GM21447 (cell line): ENCODE measurements at regions not wholly inside any gene's neighbourhood (a gene's known extent, or its start where the extent isn't known, plus 50 kb on each side); places are given as distances from the start of the nearest gene placed in this dataset.

ENCODE experiments used
- ATAC-seq: cut with Tn5 transposase; IDR thresholded peaks from one replicate; pipeline ENCODE4 v1.9.1; 2021; ENCODE audit not compliant: unreplicated experiment

DNA sequence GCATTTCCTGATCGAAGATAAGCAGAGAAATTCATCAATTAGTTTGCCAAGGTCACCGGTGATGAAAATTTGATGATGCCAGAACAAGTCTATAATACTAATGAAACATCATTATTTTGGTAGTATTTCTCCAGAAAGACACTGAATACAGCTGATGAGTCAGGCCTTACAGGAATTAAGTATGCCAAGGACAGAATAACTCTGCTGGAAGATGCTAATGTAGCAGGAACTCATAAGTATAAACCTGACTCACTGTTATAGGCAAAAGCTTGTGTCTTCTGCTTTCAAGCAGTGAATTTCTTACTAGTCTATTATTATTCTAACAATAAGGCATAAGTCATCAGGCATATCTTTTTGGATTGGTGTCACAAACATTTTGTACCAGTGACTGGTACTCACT is 1825.1 kb upstream of the IGFBP7 start:
- no peak for ATAC-seq

DNA sequence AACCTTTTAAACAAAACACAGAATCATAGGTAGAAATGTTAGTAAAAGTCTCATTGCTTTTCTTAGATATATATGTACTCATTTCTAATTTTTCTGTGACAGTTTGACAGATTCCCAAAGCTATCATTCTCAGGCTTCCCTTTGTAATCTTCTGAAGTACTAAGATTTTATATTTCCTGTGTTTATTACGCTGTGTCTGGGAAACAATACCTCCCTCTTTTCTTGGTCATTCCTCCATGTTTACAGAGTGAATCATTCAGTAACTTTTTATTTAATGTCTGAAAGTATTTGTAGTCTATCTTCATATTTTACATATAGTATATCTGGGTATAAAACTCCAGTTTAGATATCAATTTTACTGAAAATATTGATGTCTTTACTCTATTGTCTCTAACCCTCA is 1826.3 kb upstream of the IGFBP7 start:
- ATAC-seq, result no peak

DNA sequence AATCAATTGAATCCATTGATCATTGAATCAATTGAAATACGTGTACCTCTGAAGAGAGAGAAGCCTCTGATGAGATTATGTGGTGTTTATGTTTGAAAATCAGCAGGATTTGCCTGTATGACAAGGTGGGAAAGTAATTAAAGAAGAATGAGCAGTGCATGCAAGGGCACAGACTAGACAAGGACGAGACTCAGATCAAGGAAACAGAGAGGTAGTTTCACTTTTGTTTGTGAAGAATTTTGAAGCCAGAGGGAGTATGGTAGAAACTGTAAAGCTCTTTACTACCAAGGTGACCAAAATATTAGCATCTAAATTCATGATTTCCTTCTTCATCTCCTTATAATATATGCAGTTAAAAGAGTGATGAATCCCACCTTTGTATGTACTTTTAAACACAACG is 1830.0 kb upstream of the IGFBP7 start:
- ATAC-seq, result no peak

DNA sequence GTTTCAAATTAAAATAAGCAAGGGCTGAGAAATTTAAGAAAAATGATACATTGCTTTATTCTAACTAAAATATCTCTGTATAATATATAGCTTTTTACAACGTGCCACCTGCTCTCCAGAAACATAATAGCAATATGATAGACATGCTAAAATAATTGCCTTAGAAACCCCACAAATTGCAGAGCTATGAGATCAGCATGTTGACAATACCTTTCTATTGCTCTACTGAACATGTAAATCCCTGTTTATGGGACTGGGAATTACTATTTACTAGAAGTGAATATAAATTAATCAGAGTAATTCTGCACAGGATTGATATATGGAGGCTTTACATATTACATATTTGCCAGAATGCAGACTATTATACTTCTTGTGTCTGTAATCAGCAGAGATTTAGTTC is 1831.1 kb upstream of the IGFBP7 start:
- ATAC-seq, result no peak

DNA sequence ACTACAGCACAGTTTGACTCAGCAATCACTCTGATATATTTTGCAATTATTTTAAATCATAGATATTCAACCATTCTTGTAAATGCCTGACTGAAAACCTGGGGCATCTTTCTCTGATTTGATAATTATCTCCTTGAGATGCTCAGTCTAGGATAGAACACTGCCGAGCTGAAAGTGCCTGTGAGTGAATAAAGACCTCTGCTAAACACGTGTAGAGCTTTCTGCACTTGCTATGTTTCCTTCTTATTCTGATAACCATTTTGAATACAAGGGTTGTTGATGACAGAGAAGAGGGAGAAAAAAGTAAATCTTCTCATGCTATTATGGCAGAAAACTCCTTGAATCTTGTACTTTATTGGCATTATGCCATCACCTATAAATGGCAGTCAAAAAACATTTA is 1843.4 kb upstream of the IGFBP7 start:
- ATAC-seq, result no peak

DNA sequence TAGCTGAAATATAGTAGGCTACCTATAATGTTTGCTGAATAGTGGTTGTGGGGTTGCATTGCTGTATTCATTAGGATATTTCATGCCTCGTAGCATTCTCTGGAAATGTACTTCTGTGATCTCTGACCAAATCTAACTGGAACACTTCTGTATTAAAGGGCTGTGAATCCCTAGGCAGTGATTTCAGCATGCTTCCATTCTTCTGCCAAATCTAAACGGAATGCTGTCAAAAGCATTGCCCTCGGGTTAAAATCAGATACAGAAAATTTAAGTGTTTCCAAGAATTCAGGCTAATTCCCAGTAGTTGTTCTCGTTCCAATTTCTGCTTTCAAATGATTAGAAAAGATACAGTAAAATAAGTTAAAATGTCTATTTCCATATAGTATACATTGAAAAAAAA is 1847.5 kb upstream of the IGFBP7 start:
- ATAC-seq, result no peak

DNA sequence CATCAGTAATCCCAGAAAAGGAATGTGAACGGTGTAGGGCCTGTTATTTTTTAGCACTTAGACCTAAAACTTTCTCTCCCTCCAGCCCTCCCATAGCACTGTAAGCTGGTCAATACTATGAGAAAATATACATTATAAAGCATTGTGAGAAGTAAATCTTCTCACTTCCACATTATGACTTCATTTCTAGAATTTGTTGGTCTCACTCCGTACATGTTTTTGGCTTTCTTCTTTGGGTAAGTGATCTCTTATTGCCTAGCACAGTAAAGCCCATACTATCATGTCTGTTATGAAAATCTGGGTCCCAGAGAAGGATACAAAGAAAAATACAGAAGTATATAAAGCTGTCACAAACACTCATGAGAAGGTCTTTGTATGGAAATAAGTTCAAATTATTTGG is 1851.1 kb upstream of the IGFBP7 start:
- no peak for ATAC-seq

DNA sequence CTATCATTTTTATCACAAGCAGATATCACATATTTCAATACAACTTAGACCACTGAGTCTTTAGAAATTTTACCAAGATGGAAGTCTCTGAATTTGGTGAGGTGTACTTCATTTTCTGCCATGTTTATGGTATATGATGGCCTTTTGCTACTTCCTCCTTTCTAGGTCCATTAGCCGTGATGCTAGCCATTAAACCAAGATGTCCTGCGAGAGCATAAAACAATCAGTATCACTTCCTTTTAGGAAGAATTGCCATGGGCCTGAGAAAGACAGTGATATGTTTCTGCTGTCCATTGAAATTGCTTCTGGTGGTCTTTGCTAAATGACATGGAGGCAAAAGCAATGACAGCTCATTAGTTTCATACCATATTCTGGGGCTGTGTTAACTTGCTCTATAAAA is 1851.7 kb upstream of the IGFBP7 start:
- no peak for ATAC-seq

DNA sequence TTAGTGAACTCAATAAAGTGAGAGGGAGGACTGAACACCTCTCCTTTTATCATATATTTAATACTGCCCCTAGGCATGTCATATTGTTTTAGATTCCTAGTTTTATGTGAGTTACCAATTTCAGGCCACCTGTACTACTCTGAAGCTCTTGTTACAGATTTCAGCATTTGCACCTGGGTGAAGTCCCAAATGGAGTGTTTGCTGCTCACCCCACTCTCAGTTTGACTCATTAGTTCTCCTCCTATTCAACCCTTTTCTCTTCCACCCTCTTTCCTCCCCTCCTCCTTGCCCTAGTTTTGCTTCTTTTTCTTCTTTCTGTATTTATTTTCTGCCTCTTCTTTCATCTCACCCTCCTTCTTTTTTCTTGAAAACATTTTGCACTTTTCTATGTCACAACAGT is 1852.2 kb upstream of the IGFBP7 start:
- no peak for ATAC-seq

DNA sequence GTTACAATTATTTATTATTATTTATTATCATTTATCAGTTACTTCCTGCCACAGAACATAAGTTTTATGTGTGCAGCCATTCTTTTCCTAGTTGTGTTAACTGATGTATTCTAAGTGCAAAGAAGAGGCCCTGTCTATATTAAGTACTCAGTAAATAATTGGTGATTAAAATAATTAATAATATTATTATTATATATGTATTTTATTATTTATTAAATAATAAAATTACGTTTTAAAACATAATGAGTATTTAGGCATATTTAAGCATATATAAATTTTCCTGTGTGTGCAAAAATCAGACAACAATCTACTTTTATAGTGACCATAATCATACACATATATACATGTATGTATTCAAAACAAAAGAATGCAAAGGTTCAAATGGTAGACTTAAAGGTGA is 1871.6 kb upstream of the IGFBP7 start:
- ATAC-seq, result no peak

DNA sequence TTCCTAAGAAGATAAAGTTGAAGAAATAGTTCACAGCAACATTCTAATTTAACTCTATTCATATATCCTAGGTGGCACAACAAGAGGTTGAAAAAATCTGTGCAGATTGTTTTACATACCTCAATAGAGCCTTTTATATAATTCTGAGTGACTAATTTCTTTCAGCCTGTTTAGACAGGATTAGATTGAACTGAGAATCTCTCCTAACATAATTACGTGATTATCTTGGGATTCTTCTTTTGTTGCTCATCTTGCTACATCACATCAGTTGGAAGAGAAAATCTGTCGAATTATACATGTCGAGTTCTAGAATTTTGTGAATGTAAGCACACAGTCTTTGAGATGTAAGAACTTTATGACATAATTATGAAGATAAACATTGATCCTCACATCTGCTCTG is 1873.7 kb upstream of the IGFBP7 start:
- ATAC-seq, result no peak

DNA sequence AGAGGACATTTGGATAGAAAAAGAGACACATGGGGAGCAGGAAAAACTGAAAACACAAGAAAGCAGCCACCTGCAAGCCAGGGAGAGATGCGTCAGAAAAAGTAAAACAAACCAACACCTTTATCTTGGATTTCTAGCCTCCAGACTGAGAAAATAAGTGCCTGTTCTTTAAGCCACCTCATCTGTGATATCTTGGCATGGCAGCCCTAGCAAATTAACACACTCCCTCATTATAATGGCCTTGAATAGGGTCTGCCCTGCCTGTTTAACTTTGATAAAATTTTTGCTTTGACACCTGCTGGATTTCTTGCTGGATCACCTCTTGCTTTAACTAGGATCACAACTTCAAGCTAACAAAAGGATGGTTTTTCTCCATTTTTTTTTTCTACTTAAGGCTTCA is 1892.0 kb upstream of the IGFBP7 start:
- no peak for ATAC-seq

DNA sequence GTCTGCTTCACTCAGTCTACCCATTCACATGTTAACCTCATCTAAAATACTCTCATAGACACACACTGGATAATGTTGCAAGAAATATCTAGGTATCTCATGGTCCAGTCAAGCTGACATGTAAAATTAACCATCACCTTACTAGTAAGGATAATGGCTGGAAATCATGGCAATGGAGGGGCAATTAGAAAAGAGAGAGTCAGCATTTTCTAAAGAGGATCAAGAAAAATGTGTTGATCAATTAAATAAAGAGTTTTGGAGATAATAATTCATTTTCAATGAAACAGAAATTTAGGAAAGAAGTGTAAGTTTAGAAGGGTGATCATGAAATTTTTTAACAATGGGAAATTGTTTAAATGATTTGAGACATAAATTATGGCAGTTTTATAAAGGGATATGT is 1914.1 kb upstream of the IGFBP7 start:
- ATAC-seq, result no peak

DNA sequence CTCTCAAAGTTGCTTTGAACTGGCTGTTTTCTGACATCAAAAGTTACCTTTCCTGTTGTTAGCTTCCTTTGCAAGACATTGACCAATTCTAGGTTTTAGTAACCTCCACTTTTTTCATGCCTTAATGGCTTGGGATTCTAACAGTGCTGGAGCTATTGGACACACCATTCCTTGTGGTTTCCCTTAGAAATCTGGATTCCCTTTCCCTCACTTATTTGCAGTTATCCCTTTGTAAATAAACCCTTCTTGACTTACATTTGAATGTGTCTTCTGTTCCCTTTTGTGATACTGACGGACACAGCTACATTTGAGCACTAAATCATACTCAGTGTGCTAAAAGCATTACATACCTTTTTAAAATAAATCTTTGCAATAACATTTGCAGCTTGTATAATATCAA is 1927.6 kb upstream of the IGFBP7 start:
- no peak for ATAC-seq

DNA sequence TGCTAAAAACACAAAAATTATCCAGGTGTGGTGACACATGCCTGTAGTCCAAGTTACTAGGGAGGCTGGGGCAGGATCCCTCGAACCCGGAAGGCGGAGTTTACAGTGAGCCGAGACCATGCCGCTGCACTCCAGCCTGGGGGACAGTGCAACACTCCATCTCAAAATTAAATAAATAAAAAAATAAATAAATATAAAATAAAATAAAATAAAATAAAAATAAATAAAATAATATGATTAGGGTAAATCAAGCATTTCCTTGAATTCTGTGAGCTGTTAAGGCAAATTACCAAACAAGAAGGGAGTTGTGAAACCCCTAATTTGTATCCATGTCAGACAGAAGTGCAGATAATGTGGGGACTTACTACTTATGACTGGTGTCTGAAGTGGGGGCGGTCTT is 1928.9 kb upstream of the IGFBP7 start:
- no peak for ATAC-seq

DNA sequence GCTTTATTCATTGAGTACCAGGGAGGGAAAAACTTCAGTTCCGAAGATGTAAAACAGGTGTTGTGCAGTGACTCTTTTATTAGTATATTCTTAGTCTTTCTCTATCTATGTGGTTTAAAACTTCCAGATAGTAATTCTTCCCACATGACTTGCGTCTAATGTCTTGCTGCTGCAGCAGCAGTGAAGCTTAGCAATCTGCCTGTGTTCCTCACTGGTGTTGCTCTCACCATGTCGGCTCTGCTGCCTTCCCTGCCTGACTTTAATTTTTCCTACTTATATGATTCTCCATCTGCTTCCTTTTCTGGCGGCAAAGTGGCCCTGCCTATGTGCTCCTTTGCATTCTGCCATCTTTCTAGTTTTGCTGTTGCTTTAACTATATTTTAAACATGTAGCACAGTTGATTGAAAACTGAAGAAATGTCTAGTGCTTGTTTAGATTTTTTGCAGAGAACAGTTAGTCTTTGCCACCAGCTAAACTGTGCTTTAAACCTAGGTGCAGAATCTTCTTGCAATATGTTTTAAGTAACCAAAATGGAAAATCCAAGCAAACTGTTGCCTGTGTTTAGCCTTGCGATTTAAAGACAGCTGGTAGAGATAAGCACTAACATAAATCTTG is 1934.2 kb upstream of the IGFBP7 start:
- no peak for ATAC-seq

DNA sequence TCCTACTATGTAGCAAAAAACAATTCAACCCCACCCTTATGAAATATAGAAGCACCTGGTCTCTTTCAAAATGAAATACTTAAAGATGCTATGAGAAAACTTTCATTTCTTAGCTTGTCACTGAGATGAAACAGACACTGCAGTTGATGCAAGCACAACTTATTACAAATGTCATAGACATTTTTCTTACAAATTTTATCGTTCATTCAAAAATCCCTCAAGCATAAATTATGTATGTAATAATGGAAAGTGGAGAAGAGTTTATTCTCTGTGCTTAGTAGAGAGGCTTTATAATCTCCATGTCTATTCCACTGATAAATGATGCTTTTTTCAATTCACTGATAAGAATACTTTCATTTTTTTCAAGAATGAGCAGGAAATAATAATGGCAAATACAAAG is 1943.9 kb upstream of the IGFBP7 start:
- ATAC-seq, result no peak

DNA sequence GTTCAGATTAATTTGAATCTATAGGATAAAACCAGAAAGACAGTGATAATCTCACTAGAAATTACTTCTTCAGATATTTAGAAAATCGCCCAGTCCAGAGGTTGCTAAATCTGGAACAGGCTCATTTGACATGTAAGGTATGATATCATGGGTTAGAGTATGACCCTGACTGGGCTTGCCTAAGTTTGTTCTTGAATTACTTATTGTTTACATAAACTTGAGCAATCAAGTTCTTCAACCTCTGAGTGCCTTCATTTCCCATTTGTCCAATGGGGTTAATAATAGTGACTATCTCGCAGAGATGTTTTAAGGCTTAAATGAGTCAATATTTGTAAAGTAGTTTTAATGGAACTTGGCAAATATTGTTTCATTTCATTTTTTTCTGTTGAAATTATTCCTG is 1947.6 kb upstream of the IGFBP7 start:
- no peak for ATAC-seq

DNA sequence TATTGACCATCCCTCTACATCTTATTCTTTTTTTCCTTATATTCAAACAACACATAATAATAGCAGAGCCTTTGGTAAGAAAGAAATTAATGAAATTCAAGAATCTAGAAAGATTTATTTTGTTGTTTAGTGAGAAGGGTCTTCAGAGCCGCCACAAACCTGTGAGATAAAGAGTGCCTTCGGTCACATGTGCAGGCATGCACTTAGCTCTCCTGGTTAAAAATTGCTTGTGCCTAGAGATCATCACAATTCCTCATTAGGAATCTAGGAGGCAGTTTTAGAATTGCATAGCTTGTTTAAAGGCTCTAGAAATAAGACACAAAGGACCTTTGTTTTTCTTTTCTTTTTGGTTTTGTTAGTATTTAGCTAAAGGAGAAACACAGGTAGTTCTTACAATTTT is 1948.4 kb upstream of the IGFBP7 start:
- no peak for ATAC-seq

DNA sequence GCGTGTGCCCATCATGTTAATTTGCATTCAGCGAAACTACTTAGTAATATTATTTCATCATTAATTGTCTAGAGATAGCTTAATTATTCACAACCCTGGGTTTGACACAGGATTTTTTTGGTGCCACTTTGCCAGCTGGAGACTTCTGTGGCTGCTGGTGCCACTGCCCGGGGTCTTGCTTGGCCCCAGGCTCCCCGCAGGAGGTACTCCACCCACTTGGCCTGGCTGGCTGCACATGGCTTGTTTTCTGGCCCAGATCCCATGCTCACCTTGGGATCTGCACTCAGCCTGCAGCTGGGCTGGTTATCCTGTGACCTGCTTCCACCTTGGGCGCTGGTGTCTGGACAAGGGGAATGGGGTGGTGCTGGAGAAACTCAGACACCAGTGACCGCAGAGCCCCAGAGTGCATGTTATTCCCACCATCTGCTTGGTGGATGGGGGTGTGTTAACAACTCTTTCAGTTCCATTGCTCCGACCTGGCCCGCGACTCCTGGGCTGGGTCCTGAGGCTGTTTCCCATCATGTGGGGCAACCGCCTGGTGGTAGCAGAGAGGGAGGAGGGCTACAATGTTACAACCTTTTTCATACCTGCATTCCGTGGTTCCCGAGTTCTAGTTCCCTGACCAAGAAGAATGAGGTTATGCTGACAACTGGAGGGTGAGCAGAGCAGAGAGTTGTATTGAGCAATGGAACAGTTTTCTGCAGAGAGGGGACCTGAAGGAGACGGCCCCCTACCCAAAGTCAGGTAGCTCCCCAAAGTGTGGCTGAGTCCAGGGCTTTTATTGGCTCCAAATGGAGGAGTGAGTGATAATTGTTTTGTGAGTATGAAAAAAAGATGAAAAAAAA is 1950.0 kb upstream of the IGFBP7 start:
- ATAC-seq, result no peak

DNA sequence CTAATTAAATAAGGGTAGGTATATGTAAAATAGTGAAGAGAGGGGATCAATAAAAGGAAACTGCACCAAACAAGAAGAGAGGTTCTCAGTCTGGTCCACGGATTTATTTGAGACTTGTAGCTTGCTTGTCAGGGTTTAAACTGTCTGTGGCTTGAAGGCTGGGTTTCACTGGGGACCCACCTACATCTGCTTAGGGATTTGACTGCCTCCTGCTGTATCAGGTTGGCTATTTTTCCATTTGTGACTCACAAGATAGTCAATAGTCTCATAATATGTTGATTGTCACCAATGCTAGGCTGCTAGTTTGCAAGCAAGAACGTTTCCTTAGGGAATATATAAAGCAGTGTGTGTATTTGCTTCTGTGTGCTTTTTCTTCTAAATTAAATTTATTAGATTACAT is 1950.7 kb upstream of the IGFBP7 start:
- ATAC-seq, result no peak

DNA sequence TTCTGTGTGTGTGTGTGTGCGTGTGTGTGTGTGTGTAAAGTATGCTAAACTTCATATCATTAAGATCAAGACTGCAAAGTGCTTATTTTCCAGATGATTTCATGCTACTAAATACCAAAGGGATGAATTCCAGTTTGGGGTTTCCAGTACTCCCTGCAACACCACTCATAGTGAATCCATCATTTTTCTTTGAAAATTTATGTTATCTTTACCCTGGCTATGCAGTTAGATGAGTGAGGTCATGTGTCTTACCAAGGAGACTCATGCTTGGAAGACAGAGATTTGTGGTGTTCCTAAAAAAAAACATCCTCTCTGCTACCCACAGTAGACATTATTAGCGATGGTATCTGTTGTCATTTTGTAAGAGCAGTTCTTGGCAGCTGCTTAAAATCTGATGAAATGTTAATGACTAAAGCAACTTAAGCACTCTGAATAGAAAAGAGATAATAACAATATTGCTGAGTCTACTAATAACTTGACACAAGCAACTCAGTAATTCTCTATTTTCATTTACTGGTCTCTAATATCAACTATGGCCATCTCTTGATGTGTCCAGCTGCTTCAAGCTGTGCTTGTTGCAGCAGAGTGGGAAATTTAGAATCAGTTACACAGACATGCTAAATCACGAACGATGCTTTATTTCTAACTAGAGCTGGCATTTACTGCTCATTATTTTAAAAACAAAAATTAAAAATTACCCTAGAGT is 1953.0 kb upstream of the IGFBP7 start:
- no peak for ATAC-seq
